ENCODE measurements at regions not wholly inside any gene's neighbourhood (a gene's known extent, or its start where the extent isn't known, plus 50 kb on each side); places are given as distances from the start of the nearest gene placed in this dataset.

- CTCF ChIA-PET (ENCODE audit: partially characterized antibody) = interaction anchor here (2.3 kb wide), 1 partner anchor 11 kb away, joined by 6 read pairs; no protein-coding TSS in a partner anchor
Measured at GRCh38 chr20:52529826-52530225, 338.2 kb upstream of the ZFP64 start.

More at GRCh38 chr20:52529826-52530225, 338.2 kb upstream of the ZFP64 start:
- DNase-seq (ENCODE audit: low read depth in 1 of 2, low spot score in 2 of 2) (no peak), FAIRE-seq (no peak)
- Histone ChIP-seq H3K79me2 (ENCODE audit: control insufficient read depth in 1 of 2, insufficient read depth in 2 of 2, low read length in 2 of 2) (no peaks in the 10 kb centered on the region), H2BK5ac (ENCODE audit: low read depth, low read length) (no peak overlapping the region), H2AK5ac (ENCODE audit: low read depth, low read length) (no peak overlapping the region), H3K4me2 (ENCODE audit: insufficient read depth in 1 of 2, low read depth in 2 of 2, low read length in 2 of 2) (no peak overlapping the region), H3K27ac (ENCODE audit: low read depth, low read length) (no peak overlapping the region), H3K4me1 (replicated peaks in 1 of 4; ENCODE audit: control insufficient read depth in 3 of 4, insufficient read depth in 4 of 4, low read length in 3 of 4) (no peaks in the 10 kb centered on the region), H3K79me1 (ENCODE audit: low read depth, low read length) (no peaks in the 10 kb centered on the region), H4K91ac (replicated peaks; ENCODE audit: insufficient read length, low read length) (no peak overlapping the region), H3K14ac (ENCODE audit: insufficient read length) (no peak overlapping the region), H3K56ac (replicated peaks; ENCODE audit: insufficient read length, low read depth, low read length) (no peak overlapping the region), H3K9ac (replicated peaks in 1 of 4; ENCODE audit: extremely low read depth in 1 of 4, low read depth in 3 of 4, low read length in 3 of 4) (no peak overlapping the region), H4K5ac (ENCODE audit: insufficient read length, low read depth, low read length) (no peak overlapping the region), H2BK20ac (ENCODE audit: low read length) (no peak overlapping the region), H3K4me3 (ENCODE audit: extremely low read depth in 1 of 4, insufficient read depth in 2 of 4, low read depth in 3 of 4, low read length in 4 of 4) (no peak overlapping the region), H3K4ac (replicated peaks; ENCODE audit: insufficient read length, low read depth, low read length) (no peak overlapping the region), H3K23ac (ENCODE audit: insufficient read length) (no peak overlapping the region), H4K8ac (ENCODE audit: extremely low read depth, insufficient read depth, low read length) (no peak overlapping the region), H2BK15ac (ENCODE audit: low read length) (no peak overlapping the region), H3K9me3 (ENCODE audit: insufficient read depth in 2 of 2, low read depth in 1 of 2, low read length in 1 of 2) (no peaks in the 10 kb centered on the region), H3K27me3 (replicated peaks in 1 of 4; ENCODE audit: control insufficient read depth in 3 of 4, extremely low read depth in 1 of 4, insufficient read depth in 3 of 4, low read length in 3 of 4) (no peaks in the 10 kb centered on the region), H4K20me1 (replicated peaks in 1 of 2; ENCODE audit: control insufficient read depth in 1 of 2, insufficient read depth in 2 of 2, low read length in 2 of 2) (no peaks in the 10 kb centered on the region), H3K23me2 (ENCODE audit: low read depth, low read length) (no peaks in the 10 kb centered on the region), H2BK120ac (replicated peaks; ENCODE audit: low read depth, low read length) (no peak overlapping the region), H3K36me3 (ENCODE audit: control insufficient read depth in 2 of 4, insufficient read depth in 4 of 4, low read length in 3 of 4) (no peaks in the 10 kb centered on the region), H3K18ac (ENCODE audit: extremely low read depth, low read length) (no peak overlapping the region), H2BK12ac (ENCODE audit: low read depth, low read length) (no peak overlapping the region), H2AFZ (ENCODE audit: low read length) (no peak overlapping the region)
- 83% methylated on average over 7 of the region's 7 CpGs; no CpG with 5 or more reads in 1 of the 2 experiments for WGBS, 2 experiments (ENCODE audit: extremely low coverage in 1 of 2, insufficient coverage in 1 of 2, insufficient read length in 1 of 2, insufficient replicate concordance in 2 of 2, low coverage in 1 of 2, low lambda C conversion rate in 2 of 2, missing lambda C conversion rate in 1 of 2)
- POLR2A ChIA-PET (ENCODE audit: partially characterized antibody) = interaction anchor here (0.6 kb wide), 1 partner anchor 147 kb away, joined by 3 read pairs; no protein-coding TSS in a partner anchor
- TF ChIP-seq NANOG (IDR thresholded peaks at IDR 0.05; ENCODE audit: insufficient read depth, low read depth, low read length, poor library complexity, severe bottlenecking) (no peak), SP1 (IDR thresholded peaks at IDR 0.05; ENCODE audit: low read depth, low read length) (no peak), ATF2 (IDR thresholded peaks at IDR 0.05; ENCODE audit: low read length) (no peak), SUZ12 (IDR thresholded peaks at IDR 0.05; ENCODE audit: low read length) (no peak), TEAD4 (IDR thresholded peaks at IDR 0.05; ENCODE audit: low read depth, low read length) (no peak), GTF2F1 (IDR thresholded peaks at IDR 0.05; ENCODE audit: borderline replicate concordance, low read depth, low read length) (no peak), MAX (IDR thresholded peaks at IDR 0.05) (no peak), NRF1 (IDR thresholded peaks at IDR 0.05; ENCODE audit: low read depth, low read length) (no peak), POLR2A (IDR thresholded peaks at IDR 0.05; ENCODE audit: control extremely low read depth in 1 of 2, low read depth in 2 of 2, low read length in 2 of 2) (no peak), SRF (IDR thresholded peaks at IDR 0.05; ENCODE audit: low read depth, low read length) (no peak), EP300 (IDR thresholded peaks at IDR 0.05; ENCODE audit: borderline replicate concordance in 1 of 2, low read depth in 2 of 2, low read length in 2 of 2) (no peak), CEBPB (IDR thresholded peaks at IDR 0.05; ENCODE audit: low read depth, low read length) (no peak), CHD1 (IDR thresholded peaks at IDR 0.05; ENCODE audit: low read depth, low read length) (no peak)

Data from H1 (cell line).